Keratinocyte (primary cell): ENCODE measurements at regions not wholly inside any gene's neighbourhood (a gene's known extent, or its start where the extent isn't known, plus 50 kb on each side); places are given as distances from the start of the nearest gene placed in this dataset.

Source experiments
- CTCF ChIP-seq, 3 experiments: IDR thresholded peaks in 1 of 3; conservative IDR thresholded peaks in 1 of 3; optimal IDR thresholded peaks in 1 of 3; 2 replicates in 2 of 3; 3 replicates in 1 of 3; pipeline versions ENCODE3 to v1.5.1; 2011; ENCODE audit warnings: low read length in 3 of 3, mild to moderate bottlenecking in 3 of 3, moderate library complexity in 2 of 3, control low read depth in 1 of 3, inconsistent platforms in 1 of 3; ENCODE audit not compliant: insufficient read depth in 2 of 3; ENCODE audit errors: extremely low read depth in 1 of 3
- EZH2 ChIP-seq: IDR thresholded peaks from one replicate; pipeline ENCODE4 v1.6.1; 2012; ENCODE audit warnings: inconsistent platforms, mild to moderate bottlenecking, low read length, moderate library complexity

GRCh38 chr7:46775776-46776175 is 806.1 kb downstream of the TNS3 start:
- TF ChIP-seq EZH2 (no peak), CTCF (optimal IDR thresholded peaks at IDR 0.05 in 1 of 3, IDR thresholded peaks at IDR 0.05 in 1 of 3, conservative IDR thresholded peaks at IDR 0.05 in 1 of 3; ENCODE audit: extremely low read depth in 1 of 3, insufficient read depth in 2 of 3, low read length in 3 of 3) (no peak)
